NCI-H128 (cell line): ENCODE measurements at regions not wholly inside any gene's neighbourhood (a gene's known extent, or its start where the extent isn't known, plus 50 kb on each side); places are given as distances from the start of the nearest gene placed in this dataset.
"Not testable (repeated sequence)": the region's sequence is repeated elsewhere in the genome, so short reads cannot be mapped to it uniquely, and the experiment has no call there.

Experiments used
- DNase-seq: peaks from one replicate; lab custom pipeline; 2025; ENCODE audit not compliant: unreplicated experiment; lab: John Stamatoyannopoulos, UW

DNA sequence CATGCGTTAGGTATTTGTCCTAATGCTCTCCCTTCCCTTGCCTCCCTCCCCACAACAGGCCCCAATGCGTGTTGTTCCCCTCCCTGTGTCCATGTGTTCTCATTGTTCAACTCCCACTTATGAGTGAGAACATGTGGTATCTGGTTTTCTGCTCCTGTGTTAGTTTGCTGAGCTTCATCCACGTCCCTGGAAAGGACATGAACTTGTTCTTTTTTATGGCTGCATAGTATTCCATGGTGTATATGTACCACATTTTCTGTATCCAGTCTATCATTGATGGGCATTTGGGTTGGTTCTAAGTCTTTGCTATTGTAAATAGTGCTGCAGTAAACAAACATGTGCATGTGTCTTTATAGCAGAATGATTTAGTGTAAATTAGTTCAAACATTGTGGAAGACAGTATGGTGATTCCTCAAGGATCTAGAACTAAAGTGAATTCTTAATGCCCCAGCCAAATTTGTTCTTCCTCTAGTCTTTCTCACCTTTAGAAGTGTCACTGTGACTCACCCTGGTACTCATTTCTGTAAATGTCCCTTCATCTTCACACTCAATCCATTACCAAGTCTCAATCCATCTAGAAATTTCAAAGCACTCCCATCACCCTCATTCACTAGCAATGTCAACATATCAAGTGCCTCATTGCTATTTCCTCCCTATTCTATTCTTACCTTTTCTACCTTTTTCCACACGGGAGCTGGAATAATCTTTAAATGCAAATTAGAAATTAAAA, 123.9 kb downstream of the MREG start:
- not testable (repeated sequence) for DNase-seq

DNA sequence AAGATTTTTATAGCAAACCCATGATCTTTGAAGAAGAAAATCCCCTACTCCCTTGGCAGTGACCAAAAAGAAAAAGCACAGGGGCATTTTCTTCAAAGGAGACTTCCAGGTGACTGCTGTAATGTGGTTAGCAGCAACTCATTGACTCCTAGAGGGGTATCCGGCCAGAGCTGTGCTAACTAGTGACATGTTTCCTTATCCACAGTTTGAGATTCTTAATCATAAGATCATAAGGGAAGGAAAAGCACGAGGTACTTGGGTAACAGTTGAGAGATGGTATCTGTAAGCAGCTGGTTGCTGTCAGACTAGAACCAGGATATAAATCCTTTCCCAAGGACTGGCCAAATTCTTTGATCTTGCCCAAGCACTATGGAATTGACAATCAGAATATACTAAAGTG, 124.7 kb downstream of the MREG start:
- DNase-seq, result no peak

DNA sequence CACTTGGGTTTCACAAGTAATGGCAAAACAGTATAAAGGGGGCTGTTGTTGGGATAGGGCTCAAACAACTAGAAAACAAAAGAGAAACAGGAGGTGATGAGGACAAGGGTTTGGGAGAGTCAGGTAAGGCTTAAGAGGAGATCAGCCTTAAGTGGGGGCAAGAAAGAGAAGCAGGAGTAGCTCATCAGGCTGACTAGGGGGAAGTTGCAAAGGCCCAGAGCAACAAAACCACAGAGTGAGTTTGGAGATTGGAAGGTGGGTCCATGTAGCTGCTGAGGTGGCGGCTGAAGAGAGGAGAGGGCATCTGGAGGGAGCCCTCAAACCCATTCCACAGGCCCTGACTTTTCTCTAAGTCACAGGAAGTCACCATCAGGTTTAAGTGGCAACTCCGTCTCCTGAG, 126.0 kb downstream of the MREG start:
- DNase-seq, result no peak

DNA sequence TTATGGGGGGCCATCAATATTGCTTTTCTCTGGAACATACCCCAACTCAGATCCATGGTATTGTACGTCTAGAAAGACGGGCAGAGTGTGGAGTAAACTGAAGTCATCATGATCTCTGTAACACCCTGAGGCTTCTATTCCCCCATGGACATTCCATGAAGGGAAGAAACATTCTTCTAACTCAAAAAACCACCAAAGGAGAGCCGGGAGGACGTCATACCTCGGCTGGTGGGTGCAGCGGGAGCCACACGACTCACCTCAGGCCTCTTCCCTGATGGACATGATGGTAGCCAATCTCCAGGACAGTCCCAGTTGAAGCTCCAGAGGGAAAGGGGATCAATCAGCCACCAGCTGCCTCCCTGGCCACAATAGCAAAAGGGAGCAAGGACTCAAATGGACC, 127.3 kb downstream of the MREG start:
- no peak for DNase-seq

DNA sequence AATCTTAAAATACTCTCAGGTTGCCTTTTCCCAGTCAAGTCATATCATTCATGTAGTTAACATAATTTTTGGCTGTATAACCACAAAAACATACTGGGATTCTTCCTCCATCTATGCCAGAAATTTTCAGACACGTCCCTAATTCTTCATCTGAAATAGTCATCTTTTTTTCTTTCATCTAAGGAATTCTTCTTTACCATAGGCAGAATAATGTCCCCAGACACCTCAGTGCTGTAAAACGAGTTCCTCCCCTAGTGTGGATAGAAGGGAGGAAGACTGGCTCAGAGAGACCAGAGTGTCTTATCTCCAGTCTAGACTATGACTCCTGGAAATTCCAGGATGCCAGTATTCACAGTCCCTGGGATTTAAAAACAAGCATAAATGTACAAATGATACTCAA, 127.8 kb downstream of the MREG start:
- no peak for DNase-seq

DNA sequence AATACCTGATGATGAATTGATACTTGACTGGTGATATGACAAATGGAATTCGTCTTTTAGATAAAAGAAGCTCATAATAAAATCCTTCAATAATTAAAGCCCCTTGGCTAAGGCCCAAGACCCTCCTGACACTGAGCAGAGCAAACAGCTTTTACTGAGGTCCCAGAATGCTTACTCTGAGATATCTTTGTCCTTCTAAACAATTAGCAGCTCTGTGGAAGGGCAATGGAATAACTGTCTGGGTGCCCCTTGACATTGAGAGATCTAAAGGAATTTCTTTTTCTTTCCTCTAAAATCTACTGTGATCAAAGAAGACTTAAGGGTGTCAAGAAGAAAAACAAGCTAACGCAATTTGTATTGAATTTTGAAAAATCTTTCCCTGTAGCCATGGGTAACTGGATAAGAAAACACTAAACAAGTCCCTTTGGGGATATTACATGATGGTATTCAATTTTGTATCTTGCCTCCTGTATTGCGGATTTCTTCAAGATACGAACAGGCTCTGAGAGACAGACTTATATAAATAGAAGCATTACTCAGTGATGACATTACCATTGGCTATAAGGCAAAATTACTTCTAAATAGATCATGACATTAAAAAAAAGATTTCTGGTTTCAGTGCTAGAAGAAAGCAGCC, 128.8 kb downstream of the MREG start:
- no peak for DNase-seq

DNA sequence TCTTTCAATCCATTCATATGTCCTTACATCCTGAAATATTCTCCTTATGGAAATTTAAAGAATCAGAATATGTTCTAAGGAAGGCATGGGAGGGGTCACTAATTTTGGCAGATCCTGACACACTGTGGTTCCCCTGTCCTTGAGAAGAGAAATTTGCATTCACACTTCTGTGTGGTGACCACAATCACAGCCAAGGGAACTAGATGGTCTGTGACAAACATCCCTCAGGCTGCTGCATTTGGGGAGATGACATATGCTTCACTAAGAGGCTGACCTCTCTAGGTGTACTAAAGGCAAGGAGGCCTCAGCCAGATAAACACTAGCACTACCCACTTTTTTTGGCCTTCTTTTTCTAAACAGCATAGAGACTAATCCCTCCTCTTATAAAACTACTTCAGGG, 129.6 kb downstream of the MREG start:
- no peak for DNase-seq

DNA sequence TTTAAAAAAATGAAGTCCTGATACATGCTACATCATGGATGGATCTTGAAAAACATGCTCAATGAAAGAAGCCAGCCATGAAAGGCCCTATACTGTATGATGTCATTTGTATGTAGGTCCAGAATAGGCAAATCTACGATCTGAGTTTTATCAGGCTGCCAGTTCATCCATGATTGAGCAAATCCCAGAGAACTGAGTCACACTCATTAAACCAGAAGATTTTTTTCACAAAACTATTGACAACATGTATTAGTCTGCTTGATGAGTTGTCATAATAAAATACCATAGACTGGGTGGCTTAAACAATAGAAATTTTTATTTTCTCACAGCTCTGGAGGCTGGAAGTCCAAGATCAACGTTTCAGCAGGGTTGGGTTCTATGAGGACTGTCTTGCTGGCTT, 130.7 kb downstream of the MREG start:
- no peak for DNase-seq

DNA sequence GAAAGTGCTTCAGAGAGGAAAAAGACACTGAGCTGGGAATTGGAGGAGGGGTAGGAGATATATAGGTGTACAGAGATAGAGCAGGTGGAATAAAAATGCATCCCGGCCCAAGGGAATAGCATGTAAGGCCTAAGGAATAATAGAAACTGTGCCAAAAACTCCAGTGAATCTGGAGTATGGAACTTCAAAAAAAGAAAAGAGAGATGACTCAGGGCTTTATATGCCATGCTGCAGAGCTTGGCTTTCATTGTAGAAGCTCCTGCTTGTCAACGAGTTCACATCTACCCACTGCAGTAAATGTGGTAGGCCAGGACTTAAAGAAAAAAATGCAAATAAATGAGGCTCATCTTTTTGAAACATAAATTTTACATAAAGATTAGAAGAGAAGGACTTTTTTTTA, 131.8 kb downstream of the MREG start:
- no peak for DNase-seq

DNA sequence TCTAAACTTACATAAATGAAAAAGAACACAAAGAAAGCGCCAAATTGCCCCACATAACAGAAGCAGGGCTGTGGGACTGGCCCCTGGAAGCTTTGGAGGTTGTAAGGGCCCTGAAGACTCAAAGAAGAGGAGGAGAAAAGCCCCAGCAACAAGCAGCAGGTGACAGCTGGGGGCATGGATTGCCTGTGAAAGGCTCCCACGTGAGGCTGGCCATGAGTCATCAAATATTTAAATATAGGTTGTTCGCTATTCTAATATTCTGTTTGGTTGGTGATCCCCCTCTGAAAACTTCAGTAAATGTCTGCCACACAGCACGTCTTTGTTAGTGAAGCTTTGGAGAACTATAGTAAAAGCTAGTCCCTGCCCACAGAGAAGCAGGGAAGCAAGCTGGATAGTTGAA, 132.4 kb downstream of the MREG start:
- no peak for DNase-seq

DNA sequence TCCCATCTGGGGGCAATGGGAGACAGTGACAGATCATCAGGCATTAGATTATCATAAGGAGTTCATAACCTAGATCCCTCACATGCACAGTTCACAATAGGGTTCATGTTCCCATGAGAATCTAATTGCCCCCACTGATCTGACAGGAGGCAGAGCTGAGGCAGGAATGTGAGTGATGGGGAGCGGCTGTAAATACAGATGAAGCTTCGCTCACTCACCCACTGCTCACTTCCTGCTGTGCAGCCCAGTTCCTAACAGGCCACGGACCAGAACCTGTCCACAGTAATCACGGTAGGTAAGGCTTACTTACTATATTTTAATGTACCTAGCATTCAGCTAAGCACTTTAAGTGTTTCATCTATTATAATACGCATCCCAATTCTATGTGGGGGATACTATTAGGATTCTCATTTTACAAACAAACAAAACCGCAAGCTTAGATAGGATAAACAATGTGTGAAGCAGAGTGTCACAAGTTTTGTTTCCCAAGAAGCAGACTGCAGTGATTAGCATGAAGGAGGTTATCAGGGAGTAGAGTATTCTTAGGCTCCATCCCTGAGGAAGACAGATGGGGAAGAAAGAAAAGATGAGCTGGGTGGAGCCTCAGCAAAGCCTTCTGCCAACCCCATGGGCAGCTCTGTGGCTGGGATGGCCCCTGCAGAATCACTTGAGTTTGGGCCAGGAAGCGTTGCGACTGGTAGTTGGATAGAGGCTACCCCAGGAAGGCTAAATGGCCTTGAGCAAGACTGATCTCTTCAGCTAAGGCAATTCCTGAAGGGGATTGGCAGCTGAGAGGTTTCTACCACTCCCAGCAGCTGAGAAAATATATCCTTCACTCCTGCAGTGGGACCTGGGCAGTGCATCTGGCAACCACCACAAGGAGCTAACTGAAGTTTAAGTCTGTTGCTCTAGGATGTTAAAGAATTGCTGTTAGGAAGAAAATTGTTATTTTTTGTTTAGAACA, 133.1 kb downstream of the MREG start:
- DNase-seq, result no peak

DNA sequence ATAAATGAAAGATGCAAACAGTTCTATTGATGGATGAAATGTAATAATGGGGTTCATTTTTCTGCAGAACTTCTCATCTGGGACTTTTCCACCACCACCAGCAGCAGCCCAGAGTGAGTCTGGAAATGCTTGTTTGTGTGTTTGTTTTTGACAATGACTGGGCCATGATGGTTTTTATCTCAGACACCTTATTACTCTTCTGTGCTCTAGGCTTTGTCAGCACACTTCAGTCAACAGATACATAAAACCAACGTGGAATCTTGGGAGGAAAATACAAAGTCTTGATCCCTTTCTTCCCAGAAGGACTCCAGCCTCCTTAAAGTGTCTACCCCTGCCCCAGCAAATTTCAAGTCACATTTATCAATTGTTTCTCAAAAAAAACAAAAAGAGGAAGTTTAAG, 134.0 kb downstream of the MREG start:
- DNase-seq, result no peak

DNA sequence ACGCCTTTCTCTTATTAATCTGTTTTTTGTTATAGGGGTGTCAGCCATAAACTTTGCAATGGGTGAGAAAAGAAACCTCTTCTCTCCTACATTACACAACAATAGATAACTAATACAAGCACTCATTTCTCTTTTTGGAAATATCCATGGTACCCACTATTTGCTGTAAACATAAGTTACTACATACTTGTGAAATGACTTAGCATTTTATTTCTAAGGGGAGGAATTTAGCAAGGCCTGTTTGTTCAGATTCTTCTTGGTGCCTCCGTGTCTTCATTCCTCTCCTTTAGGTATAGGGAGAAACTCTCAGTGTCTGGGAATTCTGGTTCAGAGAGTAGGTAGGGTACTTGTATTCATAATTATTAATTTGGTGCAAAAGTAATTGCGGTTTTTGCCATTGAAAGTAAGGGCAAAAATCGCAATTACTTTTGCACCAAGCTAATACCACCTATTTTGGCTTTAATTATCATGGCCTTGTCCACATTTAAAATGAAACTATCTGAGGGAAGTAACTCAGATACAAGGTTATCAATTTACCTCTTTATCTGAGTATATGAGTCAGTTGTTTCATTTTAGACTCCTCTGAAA, 134.8 kb downstream of the MREG start:
- no peak for DNase-seq

DNA sequence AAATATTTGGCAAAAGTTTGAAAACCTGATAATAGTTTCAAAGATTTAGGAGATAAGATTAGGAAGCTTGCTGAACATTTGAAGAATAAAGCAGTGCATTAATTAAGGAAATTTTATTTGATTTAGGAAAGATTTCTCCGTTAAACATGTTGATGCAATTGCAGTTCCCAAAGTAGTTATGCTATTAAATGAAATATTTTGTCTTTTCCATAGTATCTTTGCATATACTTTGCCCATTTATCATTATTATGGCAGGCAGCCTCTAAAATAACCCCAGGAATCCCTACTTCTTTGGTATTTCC, 136.5 kb downstream of the MREG start:
- DNase-seq, result no peak

DNA sequence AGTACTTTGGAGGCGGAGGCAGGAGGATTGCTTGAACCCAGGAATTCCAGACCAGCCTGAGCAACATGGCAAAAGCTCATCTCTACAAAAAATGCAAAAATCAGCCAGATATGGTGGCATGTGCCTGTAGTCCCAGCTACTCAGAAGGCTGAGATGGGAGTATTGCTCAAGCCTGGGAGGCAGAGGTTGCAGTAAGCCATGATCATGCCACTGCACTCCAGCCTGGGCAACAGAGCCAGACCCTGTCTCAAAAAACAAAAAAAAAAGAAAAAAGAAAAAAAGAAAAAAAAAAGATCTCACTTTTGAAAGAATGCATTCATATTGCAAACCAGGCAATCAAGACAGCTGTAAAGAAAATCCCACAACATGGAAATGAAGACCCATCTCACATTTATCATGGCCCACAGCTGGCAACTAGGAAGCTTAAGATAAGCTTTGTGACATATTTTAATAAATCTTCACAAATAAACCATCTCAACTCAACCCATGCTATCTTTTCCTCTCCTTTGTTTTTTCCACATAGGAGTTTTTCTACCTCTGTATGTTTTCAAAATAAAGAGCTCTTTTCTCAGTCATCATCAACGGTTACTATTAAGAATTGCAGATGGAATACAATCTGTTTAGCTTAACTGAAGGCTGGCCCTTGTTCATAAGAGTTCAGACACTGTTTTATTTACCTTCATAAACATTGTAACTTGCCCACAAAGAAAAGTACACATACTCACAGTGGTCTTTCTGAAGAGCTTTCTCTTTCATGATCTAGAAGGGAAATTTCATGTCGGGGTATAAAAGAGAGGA, 137.0 kb downstream of the MREG start:
- no peak for DNase-seq

DNA sequence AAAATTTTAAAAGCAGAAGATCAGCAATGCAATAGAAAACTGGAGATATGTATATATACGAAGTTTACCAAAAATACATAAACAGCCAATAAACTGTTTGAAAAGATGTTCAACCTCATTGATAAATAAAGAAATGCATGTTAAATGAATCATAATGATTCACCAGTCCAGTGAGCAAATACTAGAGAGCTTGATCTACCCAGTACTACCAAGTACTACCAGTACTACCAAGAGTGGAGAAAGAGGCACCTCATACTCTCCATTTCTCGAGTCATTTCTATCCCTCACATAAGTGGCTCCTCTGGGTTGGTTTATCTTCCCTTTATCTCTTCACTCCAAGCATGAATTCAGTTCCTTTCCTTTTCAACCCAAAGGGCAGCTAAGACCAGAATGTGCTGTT, 138.9 kb downstream of the MREG start:
- no peak for DNase-seq

DNA sequence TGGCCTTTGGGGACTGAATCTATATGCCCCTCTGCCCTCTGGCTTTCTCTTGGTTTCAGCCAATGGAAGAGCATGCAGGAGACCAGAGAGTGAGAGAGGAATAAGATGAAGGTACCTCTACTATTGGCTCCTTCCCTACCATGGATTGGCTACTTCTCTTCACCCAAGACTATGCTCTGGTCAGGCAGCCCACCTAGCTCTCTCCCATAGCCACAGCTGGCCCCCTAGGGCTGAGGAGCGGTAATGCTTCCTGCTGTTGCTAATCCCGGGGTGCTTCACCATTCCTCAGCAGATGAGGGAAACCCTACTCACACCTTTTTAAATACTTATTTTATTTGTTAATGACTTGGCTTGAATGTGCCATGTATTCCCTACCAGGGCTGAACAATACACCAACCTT, 142.4 kb downstream of the MREG start:
- DNase-seq, result no peak

DNA sequence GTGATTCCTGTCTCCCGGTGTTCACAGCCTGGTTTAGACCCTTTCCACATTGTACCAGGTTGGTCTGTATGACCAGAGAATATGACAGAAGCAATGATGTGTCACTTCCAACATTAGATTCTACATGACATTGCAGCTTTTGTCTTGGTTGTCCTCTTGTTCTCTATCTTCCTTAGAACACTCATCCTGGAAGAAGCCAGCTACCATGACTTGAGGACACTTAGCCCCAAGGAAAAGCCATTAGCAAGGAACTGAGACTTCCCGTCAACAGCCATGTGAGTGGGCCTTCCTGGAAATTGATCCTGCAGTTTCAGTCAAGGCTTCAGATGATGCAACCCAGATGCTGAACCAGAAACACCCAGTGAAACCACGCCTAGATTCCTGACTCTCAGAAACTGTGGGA, 143.3 kb downstream of the MREG start:
- DNase-seq, result no peak

DNA sequence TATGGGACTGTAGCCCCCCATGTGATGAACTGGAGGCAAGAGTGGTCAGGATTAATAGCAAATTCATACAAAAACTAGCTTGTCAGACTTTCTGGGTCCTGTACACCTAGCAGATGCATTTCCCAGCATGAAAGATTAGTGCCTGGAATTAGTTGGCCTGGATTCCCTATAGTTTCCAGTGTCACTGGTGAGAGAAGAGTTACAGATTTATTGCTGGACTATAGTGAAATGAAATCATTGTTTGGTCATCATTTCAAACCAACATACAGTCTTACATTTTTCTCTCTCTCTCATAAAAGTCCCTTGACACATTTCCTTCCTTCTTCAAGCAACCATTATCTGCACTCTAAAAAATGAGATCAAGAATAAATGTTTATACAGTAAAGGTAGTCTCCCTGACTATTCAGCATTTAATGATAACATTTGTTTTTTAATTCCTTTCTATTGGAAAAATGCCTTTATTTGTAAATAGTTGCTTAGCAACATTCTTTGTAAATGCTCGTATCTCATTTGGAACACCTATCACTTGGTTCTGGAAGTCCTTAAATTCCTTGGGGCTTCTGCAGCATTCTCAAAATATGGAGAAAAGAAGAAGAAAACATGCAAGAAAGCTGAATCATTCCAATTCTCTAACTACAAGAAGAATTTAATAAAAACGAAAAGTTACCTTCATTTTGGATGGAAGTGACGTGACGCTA, 144.4 kb downstream of the MREG start:
- DNase-seq, result no peak

DNA sequence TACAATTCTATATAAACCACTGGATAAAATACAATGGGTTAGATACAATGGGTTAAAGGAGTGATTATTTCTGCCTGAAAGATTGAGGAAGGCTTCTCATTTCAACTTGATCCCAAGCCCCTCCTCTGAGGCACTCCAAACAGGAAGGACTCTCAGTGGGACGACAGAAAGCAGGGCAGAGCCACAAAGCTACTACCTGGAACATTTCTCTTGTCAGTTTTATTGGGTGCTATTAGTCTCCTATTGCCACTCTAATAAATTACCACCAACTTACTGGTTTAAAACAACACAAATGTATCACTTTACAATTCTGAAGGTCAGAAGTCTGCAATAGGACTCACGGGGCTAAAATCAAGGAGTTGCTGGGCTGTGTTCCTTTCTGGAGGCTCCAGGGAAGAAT, 146.7 kb downstream of the MREG start:
- DNase-seq, result no peak
